Chondrocyte (in vitro differentiated cells): ENCODE measurements at regions not wholly inside any gene's neighbourhood (a gene's known extent, or its start where the extent isn't known, plus 50 kb on each side); places are given as distances from the start of the nearest gene placed in this dataset.

Experiments used
- DNase-seq: peaks from one replicate; pipeline ENCODE4 v3.0.0; 2021; ENCODE audit warnings: mixed read lengths, low spot score
- H3K27ac Mint-ChIP-seq: one replicate; pipeline ENCODE4 v1.8.0; 2021; ENCODE audit warnings: mild to moderate bottlenecking, moderate library complexity, mixed read lengths; ENCODE audit not compliant: unreplicated experiment
- H3K27me3 Mint-ChIP-seq: 2 replicates; pipeline ENCODE4 v1.8.0; 2021; ENCODE audit warnings: low read depth, mixed read lengths
- H3K36me3 Mint-ChIP-seq: 2 replicates; pipeline ENCODE4 v1.8.0; 2021; ENCODE audit warnings: low read depth, mixed read lengths
- H3K4me1 Mint-ChIP-seq: 2 replicates; pipeline ENCODE4 v1.8.0; 2021; ENCODE audit warnings: low read depth, mild to moderate bottlenecking, mixed read lengths
- H3K4me3 Mint-ChIP-seq: one replicate; pipeline ENCODE4 v1.8.0; 2021; ENCODE audit warnings: mild to moderate bottlenecking, moderate library complexity, mixed read lengths; ENCODE audit not compliant: unreplicated experiment
- H3K9me3 Mint-ChIP-seq: 2 replicates; pipeline ENCODE4 v1.8.0; 2021; ENCODE audit warnings: low read depth, mixed read lengths
- CTCF ChIP-seq: fragments of 200-600 bp; sonication (generic); IDR thresholded peaks from 2 replicates; pipeline ENCODE4 v1.5.0; 2021; ENCODE audit warnings: antibody characterized with exemption, mild to moderate bottlenecking, moderate library complexity

- H3K9me3 Mint-ChIP-seq: no peaks in the 10 kb centered on the region
- H3K27me3 Mint-ChIP-seq: peaks cover 54% of the 10 kb centered on the region
- TF ChIP-seq CTCF: no peak
- H3K4me1 Mint-ChIP-seq: no peaks in the 10 kb centered on the region
- no peak for DNase-seq
- H3K36me3 Mint-ChIP-seq: no peaks in the 10 kb centered on the region
- no peak overlapping the region for H3K27ac Mint-ChIP-seq
- no peak overlapping the region for H3K4me3 Mint-ChIP-seq
Measured at GRCh38 chr11:45369313-45369712, 83.2 kb upstream of the SYT13 start.

GRCh38 chr11:45368697-45369096, 82.6 kb upstream of the SYT13 start:
- Mint-ChIP-seq H3K27ac (no peak overlapping the region), H3K4me3 (no peak overlapping the region), H3K4me1 (no peaks in the 10 kb centered on the region), H3K9me3 (no peaks in the 10 kb centered on the region), H3K27me3 (peaks cover 53% of the 10 kb centered on the region), H3K36me3 (no peaks in the 10 kb centered on the region)
- DNase-seq: no peak
- no peak for TF ChIP-seq CTCF

- Mint-ChIP-seq H3K27me3 (peaks cover 48% of the 10 kb centered on the region), H3K4me1 (no peaks in the 10 kb centered on the region), H3K4me3 (no peak overlapping the region), H3K9me3 (no peaks in the 10 kb centered on the region), H3K36me3 (no peaks in the 10 kb centered on the region), H3K27ac (no peak overlapping the region)
- DNase-seq: no peak
- TF ChIP-seq CTCF: no peak
Measured at GRCh38 chr11:45366619-45367190, 80.6 kb upstream of the SYT13 start.

- Mint-ChIP-seq H3K27ac (no peak overlapping the region), H3K27me3 (peaks cover 49% of the 10 kb centered on the region), H3K4me3 (no peak overlapping the region), H3K4me1 (no peaks in the 10 kb centered on the region), H3K36me3 (no peaks in the 10 kb centered on the region), H3K9me3 (no peaks in the 10 kb centered on the region)
- DNase-seq: no peak
- no peak for TF ChIP-seq CTCF
Measured at GRCh38 chr11:45365961-45366618, 79.9 kb upstream of the SYT13 start.

GRCh38 chr11:45362636-45363035, 76.5 kb upstream of the SYT13 start:
- TF ChIP-seq CTCF: no peak
- no peaks in the 10 kb centered on the region for H3K9me3 Mint-ChIP-seq
- no peak overlapping the region for H3K27ac Mint-ChIP-seq
- H3K27me3 Mint-ChIP-seq: peaks cover 49% of the 10 kb centered on the region
- H3K4me3 Mint-ChIP-seq: no peak overlapping the region
- no peaks in the 10 kb centered on the region for H3K4me1 Mint-ChIP-seq
- no peaks in the 10 kb centered on the region for H3K36me3 Mint-ChIP-seq
- no peak for DNase-seq
